Left ventricle myocardium superior (tissue), 1 donor: ENCODE measurements at regions not wholly inside any gene's neighbourhood (a gene's known extent, or its start where the extent isn't known, plus 50 kb on each side); places are given as distances from the start of the nearest gene placed in this dataset.

ENCODE experiments used
- ATAC-seq: fragments of 200-7000 bp; cut with Tn5 transposase; one replicate; pipeline ENCODE4 v1.9.1; 2020; ENCODE audit warnings: mild to moderate bottlenecking, moderate library complexity
- DNase-seq: peaks from one replicate; pipeline ENCODE4 v3.0.0-alpha.2; 2020
- intact Hi-C: fragments of 100-400 bp; cut with micrococcal nuclease; formaldehyde crosslinking; loops from one replicate; pipeline ENCODE4 v1.11.0; 2022
- donor health status: DM: no; HTN: yes; CAD: no; lungs with severe emphysema.

DNA sequence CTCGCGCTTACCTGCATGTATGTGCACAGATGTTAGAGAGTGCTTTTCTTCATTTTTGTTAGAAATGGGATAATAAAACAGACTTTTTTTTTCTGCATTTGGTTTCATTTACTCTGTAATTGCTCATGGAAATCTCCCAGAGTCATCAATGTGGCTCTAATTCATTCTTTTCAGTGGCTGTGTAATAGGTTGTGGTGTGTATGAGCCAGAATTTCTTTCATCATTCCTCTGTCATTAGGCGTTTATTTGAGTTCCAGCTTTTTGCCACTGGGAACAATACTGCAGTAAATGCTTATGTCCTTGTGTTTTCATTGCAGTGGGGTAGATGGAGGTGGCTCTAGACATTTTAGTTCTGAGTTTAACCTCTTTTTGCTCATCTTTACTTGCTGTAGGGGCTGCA lies 118.9 kb downstream of the NXNL2 start:
- intact Hi-C loops, result no loop called here
- ATAC-seq (no peak), DNase-seq (no peak)

DNA sequence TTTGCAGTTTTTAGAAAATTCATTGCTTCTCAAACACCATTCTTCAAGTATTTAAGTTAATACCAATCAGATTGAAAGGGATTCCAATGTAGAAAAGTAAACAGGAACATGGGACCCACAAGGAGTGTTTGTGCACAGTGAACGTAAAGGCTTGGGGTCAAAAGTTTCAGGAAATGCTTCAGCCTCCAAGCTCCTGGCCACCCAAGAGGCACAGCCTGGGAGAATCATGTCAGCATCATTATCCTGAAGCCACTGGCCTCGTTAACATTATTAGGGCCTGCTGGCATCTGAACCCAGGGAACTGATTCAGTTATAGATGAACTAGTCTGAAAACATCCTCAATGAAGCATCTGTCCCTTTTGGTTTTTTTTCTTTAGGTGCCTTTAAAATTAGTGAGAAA lies 122.9 kb downstream of the NXNL2 start:
- DNase-seq (no peak), ATAC-seq (peak; percentile 57)
- intact Hi-C loops, result no loop called here

DNA sequence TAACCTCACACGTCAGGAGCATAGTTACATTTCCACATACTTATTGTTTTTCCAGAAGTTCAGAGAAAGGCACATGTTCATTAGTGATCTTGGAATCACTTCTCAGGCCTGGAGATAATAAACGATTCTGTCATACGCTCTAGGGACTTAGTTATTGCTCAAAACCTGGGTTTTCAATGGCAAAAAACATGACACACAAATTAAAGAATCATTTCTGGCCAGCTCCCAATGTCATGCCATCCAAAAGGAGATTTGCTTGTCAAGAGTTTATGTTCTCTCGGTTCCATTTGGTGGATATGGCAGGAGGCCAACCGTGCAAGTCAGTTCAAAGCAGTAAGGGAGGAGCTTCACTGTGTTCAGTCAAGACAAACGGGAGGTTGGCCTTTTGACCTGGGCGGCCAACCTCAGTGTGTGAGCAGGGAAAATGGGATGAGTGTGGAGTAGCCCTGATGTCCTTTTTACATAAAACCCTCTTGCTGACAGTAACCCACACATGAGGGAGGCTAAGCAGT lies 123.4 kb downstream of the NXNL2 start:
- ATAC-seq (peak; percentile 91), DNase-seq (peak; percentile 67)
- intact Hi-C loops, result no loop called here

DNA sequence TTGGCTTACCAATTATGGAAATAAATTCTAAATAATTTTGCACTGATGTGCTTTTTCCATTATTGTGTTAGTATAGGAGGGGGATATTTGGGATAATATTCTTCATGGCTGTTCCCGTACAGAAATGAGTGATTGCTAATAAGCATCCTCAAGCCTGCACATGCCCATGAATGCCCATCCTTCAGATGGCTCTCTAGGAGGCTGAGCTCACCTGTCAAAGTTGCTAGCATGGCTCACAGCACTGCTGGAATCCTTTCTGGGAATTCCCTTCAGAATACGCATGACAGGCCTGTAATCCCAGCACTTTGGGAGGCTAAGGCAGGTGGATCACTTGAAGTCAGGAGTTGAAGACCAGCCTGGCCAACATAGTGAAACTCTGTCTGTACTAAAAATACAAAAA lies 124.1 kb downstream of the NXNL2 start:
- intact Hi-C loops, result no loop called here
- no peak for ATAC-seq
- no peak for DNase-seq

DNA sequence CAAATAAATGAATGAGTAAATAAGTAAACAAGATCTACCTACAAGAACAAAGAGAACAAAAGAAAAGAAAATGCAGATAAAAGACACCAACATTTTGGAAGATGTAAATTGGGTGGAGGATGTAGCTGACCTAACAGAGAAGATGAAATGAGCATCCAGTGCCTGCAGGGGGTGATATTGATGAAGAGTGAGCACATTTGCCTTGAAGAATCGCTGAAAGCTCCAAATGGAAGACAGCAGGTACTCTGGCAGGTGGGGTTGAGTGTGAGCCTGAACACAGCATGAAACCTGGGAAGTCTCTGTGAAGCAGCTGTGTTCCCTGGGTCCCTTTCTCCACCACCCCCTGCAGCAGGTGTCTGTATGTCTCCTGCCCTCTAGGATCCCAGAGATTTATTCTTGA lies 125.6 kb downstream of the NXNL2 start:
- ATAC-seq, result no peak
- intact Hi-C loops, result no loop called here
- DNase-seq, result no peak

DNA sequence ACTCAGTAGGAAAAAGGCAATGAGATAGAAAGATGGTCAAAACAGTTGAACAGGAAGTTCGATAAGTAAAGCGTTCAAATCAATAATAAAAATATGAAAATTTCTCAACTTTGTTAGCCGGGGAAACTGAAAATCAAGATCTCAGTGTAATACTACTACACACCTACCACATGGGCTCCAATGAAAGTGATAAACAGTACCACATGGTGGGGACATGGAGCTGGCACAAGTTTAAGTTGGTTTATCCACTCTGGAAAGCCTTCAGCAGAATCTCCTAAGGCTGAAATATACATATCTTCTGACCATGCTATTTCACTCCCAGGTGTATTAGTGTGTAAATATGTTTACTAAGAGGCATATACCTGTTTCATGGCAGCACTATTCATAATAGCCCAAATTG lies 126.8 kb downstream of the NXNL2 start:
- intact Hi-C loops, result no loop called here
- DNase-seq (no peak), ATAC-seq (no peak)

DNA sequence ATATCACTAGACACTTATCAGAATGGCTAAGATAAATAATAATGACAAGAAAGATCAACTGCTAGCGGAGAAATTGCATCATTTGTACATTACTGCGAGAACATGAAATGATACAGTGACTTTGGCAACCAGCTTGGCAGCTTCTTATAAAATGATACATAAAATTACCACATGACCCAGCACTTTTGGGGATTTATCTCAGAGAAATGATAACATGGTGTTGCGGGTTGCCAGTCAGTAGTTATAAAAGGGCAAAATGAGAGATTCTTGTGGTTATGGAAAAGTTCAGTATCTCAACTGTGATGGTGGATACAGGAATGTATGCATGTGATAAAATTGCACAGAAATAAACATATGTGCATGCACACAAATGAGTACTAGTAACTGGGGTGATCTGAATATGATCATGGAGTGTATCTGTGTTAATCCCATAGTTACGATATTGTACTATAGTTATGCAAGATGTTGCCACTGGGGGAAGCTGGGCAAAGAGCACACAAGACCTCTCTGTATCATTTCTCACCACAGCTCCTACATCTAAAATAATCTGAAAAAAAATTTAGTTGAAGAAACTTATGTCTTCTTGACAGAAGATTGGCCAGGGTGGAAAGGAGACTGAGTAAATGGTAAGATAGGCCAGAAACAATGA lies 128.9 kb downstream of the NXNL2 start:
- intact Hi-C loops, result no loop called here
- DNase-seq, result no peak
- ATAC-seq, result no peak

DNA sequence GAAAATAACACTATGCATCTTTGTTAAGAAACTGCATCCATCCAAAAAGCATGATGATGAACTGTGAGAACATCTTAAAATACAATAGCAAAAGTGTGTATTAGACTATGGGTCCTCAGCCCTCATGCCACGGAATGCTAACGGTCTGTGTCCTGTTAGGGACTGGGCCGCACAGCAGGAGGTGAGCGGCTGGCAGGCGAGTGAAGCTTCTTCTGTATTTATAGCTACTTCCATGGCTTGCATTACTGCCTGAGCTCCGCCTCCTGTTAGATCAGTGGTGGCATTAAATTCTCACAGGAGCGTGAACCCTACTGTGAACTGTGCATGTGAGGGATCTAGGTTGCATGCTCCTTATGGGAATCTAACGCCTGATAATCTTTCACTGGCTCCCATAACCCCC lies 129.8 kb downstream of the NXNL2 start:
- no peak for DNase-seq
- intact Hi-C loops, result no loop called here
- no peak for ATAC-seq

DNA sequence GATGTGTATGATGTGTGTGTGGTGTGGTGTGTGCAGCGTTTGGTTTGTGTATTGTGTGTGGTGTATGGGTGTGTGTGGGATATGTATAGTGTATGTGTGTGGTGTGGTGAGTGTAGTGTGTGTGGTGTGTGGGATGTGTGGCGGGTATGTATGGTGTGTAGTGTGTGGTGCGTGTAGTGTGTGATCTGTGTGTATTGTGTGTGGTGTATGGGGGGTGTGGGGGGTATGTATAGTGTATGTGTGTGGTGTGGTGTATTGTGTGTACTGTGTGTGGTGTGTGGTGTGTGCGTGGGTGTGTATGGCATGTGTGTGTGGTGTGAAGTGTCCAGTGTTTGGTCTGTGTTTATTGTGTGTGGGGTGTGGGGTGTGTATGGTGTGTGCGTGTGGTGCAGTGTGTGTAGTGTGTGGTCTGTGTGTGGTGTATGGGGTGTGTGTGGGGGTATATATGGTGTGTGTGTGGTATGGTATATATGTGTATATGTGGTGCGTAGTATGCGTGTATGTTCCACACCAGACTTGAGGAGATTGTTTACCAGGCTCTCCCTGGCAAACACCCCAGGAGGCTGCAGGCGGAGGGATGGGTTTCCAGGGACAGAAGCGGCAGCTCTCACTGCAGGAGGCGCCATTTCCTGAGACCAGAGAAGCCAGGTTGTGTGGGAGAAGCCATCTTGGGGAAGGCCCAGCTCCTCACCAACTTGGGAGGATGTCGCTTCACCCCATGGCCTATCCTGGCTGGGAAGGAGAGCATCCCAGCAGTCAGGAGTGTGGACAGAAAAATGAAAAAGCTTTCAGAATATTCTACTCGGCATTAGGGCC lies 138.1 kb downstream of the NXNL2 start:
- intact Hi-C loops, result no loop called here
- ATAC-seq (no peak), DNase-seq (no peak)

DNA sequence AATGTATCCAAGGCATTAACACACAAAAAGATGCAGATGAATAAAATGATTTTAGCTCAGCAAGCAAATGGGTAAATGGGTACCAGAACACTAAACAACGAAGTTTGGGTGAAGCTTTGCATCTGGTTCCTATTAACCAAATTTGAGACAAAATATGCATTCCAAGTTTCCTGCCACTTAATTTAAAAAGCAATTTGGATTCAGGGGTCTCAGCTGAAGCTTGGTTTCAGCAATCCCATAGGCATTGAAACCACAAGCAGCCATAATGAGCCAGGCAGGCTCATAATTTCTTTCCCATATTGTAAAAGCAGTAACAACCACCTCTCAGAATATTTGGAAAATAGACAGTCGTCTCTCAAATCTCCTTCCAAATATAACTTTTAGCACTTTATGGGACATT lies 138.9 kb downstream of the NXNL2 start:
- no peak for ATAC-seq
- intact Hi-C loops, result no loop called here

DNA sequence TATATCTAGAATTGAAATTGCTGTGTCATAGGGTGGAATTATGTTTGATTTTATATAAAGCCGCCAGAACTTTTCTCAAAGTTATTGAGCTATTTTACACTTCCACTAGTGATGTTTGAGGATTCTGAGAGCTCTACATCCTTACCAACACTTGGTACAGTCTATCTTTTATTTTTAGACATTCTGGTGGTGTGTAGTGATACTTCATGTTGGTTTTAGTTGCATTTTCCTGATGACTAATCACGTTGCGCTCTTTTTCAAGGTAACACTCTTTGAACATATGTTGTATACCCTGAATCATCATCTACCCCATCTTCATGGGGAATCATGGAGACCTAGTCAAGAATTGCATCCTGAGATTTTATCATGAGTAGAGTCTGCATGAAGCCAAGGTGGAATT lies 141.7 kb downstream of the NXNL2 start:
- intact Hi-C loops, result no loop called here

More for the DNA sequence above, 138.9 kb downstream of the NXNL2 start:
- DNase-seq, result no peak

DNA sequence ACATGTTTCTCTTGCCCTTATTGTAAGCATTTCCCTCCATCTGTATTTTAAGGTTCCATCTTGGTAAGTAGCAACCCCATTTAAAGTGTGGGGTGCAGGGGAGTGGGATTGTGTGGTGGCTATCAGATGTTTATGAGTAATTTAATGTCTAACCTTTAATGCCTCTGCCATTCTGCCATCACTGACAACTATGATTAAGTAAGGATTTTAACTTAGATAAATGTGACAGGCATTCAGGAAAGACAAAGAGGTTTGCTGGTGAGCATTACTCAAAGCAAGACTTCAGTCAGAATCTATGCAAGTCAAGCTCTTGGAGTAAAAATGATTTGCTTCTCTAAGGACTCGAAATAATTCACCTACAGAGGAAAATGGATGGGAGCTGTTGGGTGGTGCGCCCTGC lies 143.0 kb downstream of the NXNL2 start:
- ATAC-seq (no peak), DNase-seq (no peak)
- intact Hi-C loops, result no loop called here

More for the DNA sequence above, 141.7 kb downstream of the NXNL2 start:
- DNase-seq, result no peak
- ATAC-seq, result no peak

DNA sequence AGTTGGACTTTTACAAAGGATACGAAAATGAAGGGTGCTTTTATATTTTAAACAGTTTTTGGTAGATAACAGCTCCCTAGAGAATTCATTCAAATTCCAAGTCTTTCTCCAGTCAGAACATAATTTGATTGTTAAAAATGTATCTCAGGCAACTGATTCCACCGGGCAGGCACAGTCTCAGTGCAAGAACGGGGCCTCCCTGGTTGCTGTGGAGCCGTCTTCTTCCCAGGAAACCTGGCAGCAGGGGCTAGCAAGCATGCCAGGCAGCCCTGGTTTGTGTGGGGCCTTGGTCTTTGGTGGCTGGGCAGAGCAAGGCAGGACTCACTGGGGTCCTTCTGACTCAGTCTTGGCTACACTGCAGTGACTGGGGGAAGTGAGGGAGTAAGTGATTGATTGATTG lies 143.5 kb downstream of the NXNL2 start:
- DNase-seq (no peak), ATAC-seq (no peak)
- intact Hi-C loops, result no loop called here

DNA sequence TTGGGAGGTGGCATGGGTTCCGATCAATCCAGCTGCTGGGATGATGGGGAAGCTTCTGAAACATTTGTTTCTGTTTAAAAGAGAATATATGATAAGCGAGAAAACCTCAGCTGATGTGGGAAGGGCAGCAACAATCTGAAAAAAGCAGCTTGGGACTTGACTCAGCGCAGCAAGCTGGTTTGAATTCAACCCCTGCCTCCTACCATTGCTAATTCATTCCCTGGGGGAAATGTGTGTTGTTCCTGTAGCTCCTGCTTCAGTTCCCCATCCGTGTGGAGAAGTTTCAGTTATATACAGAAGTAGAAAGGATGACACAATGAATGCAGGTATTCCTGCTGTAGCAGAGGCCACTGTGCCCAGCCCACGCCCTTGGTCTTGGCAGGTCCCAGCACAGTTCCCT lies 145.1 kb downstream of the NXNL2 start:
- DNase-seq, result no peak
- intact Hi-C loops, result no loop called here
- ATAC-seq, result no peak

DNA sequence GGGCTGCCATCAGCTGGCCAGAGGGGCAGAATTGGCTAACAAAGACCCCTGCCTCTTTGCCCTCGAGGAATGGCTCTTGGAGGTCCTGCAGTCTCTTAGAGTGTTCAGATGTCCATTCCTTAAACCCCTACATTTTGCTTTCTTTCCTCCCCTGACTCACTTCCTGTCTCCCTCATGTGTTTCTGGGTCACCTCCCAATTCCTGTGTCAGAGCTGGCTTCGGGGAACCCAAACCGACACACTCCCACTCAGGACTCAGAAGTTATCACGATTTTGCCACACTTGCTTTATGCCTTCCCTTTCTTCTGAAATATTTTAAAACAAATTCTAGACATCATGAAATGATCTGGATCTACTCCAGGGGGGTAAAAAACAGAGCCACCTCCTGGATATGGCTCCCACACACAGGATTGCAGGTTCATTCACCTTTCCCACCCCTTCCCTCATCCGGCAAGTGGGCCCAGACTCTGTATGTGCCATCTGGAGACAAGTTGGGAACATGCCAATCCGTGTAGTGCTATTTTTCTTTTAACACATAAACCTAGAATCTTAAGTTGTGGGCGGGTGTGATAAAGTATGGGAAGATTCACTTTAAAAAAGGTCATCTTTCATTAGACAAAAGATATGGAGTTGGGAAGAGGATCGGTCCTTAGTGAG lies 145.7 kb downstream of the NXNL2 start:
- intact Hi-C loops, result no loop called here
- DNase-seq (no peak), ATAC-seq (no peak)

DNA sequence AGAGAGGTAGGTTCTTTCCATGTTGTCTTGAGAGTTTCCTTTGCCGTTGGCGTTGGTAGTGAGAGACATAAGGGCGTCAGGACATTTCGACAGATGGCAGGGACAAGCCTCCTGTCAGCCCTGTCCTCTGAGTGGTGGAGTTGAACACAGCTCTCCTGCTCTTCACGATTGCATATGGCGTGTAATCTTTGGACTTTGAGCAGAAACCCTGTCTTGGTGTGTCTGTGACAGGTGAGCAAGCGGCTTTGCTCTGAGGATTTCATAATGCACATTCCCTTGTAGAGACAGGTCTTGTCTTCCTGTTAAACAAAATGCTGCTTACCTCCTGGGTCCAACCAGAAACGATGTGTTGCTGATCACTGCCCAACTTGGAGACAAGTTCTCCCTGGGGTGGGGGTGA lies 146.5 kb downstream of the NXNL2 start:
- DNase-seq, result no peak
- intact Hi-C loops, result no loop called here
- no peak for ATAC-seq

DNA sequence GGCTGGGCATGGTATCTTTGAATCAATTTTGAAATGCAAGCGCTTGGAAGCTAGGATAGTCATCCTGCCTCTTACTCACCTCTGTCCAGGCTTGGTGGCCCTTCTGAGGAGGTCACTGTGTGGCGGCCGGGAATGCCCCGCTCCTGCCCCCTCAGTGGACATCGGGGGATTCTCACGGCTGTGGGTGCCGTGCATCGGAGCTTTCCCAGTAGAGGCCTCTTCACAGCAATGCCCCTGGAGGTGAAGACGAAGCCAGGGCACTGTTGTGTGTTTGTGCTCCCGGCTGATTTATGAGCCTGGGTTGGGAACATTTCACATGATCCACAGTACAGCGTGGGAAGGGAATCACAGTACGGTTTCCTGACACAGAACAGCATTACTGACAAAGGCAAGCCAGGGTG lies 147.5 kb downstream of the NXNL2 start:
- ATAC-seq, result no peak
- no peak for DNase-seq
- intact Hi-C loops, result no loop called here

DNA sequence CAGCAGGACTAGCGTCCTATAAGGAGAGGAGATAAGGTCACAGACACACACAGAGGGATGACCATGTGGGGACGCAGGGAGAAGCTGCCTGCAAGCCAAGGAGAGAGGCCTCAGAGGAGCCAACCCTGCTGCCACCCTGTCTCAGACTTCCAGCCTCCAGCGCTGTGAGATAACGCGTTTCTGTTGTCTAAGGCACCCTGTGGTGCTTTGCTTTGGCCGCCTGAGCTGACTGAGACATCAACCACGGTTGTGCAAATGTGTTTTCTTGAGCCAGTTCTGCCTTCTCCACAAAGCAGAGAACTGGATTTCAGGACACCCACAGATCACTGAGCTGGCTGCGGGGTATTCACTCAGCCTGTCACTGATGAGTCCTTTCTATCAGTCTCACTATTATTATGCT lies 149.1 kb downstream of the NXNL2 start:
- ATAC-seq (no peak), DNase-seq (no peak)
- intact Hi-C loops, result no loop called here

DNA sequence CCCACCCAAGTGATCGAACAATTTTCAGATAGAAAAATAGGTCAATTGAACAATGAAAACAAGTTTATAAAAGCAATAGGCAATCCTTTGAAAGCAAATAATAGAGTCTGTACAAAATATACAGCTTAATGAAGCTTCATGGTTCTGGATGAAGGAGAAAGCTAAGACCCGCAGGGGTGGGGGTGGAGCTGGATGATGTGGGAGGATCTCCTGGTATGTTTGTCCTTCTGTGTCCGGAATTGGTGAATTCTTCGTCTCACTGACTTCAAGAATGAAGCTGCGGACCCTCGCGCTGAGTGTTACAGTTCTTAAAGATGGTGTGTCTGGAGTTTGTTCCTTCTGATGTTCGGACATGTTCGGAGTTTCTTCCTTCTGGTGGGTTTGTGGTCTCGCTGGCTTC lies 149.9 kb downstream of the NXNL2 start:
- ATAC-seq (no peak), DNase-seq (no peak)
- intact Hi-C loops, result no loop called here

DNA sequence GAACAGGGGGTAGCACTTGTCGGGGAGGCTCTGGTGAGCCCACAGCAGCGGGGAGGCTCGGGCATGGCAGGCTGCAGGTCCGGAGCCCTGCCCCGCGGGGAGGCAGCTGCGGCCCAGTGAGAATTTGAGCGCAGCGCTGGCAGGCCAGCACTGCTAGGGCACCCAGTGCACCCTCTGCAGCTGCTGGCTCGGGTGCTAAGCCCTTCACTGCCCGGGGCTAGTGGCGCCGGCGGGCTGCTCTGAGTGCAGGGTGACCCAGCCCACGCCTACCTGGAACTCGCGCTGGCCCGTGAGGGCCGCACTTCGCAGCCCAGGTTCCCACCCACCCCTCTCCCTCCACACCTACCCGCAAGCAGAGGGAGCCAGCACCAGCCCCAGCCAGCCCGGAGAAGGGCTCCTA lies 151.0 kb downstream of the NXNL2 start:
- intact Hi-C loops, result no loop called here
- DNase-seq (no peak), ATAC-seq (no peak)
